HG02798 (cell line): ENCODE measurements at regions not wholly inside any gene's neighbourhood (a gene's known extent, or its start where the extent isn't known, plus 50 kb on each side); places are given as distances from the start of the nearest gene placed in this dataset.
"Not testable (repeated sequence)": the region's sequence is repeated elsewhere in the genome, so short reads cannot be mapped to it uniquely, and the experiment has no call there.

Source experiments
- ATAC-seq: cut with Tn5 transposase; IDR thresholded peaks from one replicate; pipeline ENCODE4 v1.9.1; 2021; ENCODE audit warnings: mild to moderate bottlenecking; ENCODE audit not compliant: unreplicated experiment, poor library complexity

- no peak for ATAC-seq
Measured at GRCh38 chr10:29217292-29217738, 71.6 kb upstream of the LYZL1 start.

- ATAC-seq = no peak
Measured at GRCh38 chr10:29223326-29223725, 65.5 kb upstream of the LYZL1 start.

GRCh38 chr10:29224631-29225030 is 64.2 kb upstream of the LYZL1 start:
- ATAC-seq = no peak

- no peak for ATAC-seq
Measured at GRCh38 chr10:29227201-29227600, 61.7 kb upstream of the LYZL1 start.

- no peak for ATAC-seq
Measured at GRCh38 chr10:29228562-29228961, 60.3 kb upstream of the LYZL1 start.

- no peak for ATAC-seq
Measured at GRCh38 chr10:29229258-29229705, 59.6 kb upstream of the LYZL1 start.

- ATAC-seq = not testable (repeated sequence)
Measured at GRCh38 chr10:29236910-29237309, 52.0 kb upstream of the LYZL1 start.

GRCh38 chr10:29237786-29238185 is 51.1 kb upstream of the LYZL1 start:
- ATAC-seq = no peak

- no peak for ATAC-seq
Measured at GRCh38 chr10:29238523-29239135, 50.2 kb upstream of the LYZL1 start.
